Activated CD4-positive, alpha-beta T cell treated with anti-CD3 and anti-CD28 coated beads for 36 hours (primary cell): ENCODE measurements at regions not wholly inside any gene's neighbourhood (a gene's known extent, or its start where the extent isn't known, plus 50 kb on each side); places are given as distances from the start of the nearest gene placed in this dataset.

ENCODE experiments used
- ATAC-seq: fragments of 200-7000 bp; cut with Tn5 transposase; one replicate; pipeline ENCODE4 v1.10.0; 2021; ENCODE audit warnings: mild to moderate bottlenecking, moderate library complexity
- CTCF ChIA-PET: fragments of 350-600 bp; sonication (Branson Sonifier 250); formaldehyde crosslinking; loops from one replicate; lab custom pipeline; 2021; ENCODE audit warnings: antibody characterized with exemption; lab: Charles Lee
- POLR2A ChIA-PET: fragments of 350-600 bp; sonication (Branson Sonifier 250); formaldehyde crosslinking; loops from one replicate; lab custom pipeline; 2021; ENCODE audit warnings: antibody characterized with exemption, inconsistent platforms; lab: Charles Lee
- DNase-seq: peaks from one replicate; pipeline ENCODE4 v3.0.0-alpha.2; 2020
- H3K27ac Mint-ChIP-seq: one replicate; pipeline ENCODE4 v1.8.0; 2021; ENCODE audit warnings: mixed read lengths
- H3K27me3 Mint-ChIP-seq: one replicate; pipeline ENCODE4 v1.8.0; 2021; ENCODE audit warnings: mixed read lengths
- H3K36me3 Mint-ChIP-seq: one replicate; pipeline ENCODE4 v1.8.0; 2021; ENCODE audit warnings: low read depth, mixed read lengths
- H3K4me1 Mint-ChIP-seq: one replicate; pipeline ENCODE4 v1.8.0; 2021; ENCODE audit warnings: mixed read lengths
- H3K4me3 Mint-ChIP-seq: one replicate; pipeline ENCODE4 v1.8.0; 2021; ENCODE audit warnings: mild to moderate bottlenecking, moderate library complexity, mixed read lengths
- H3K9me3 Mint-ChIP-seq: one replicate; pipeline ENCODE4 v1.8.0; 2021; ENCODE audit warnings: low read depth, mixed read lengths
- intact Hi-C, 2 experiments: fragments of 100-400 bp; cut with DNase I in 1 of 2; cut with micrococcal nuclease in 1 of 2; formaldehyde crosslinking; loops; one replicate each; pipeline versions ENCODE4 v1.14.2 to v1.15.1; 2022 to 2024; cut with DNase I, micrococcal nuclease

- ATAC-seq (no peak), DNase-seq (no peak)
- no peaks in the 10 kb centered on the region for H3K36me3 Mint-ChIP-seq
- POLR2A ChIA-PET = no interaction called here
- no peaks in the 10 kb centered on the region for H3K4me1 Mint-ChIP-seq
- H3K27me3 Mint-ChIP-seq = peaks cover 2% of the 10 kb centered on the region
- peaks cover 3% of the 10 kb centered on the region for H3K9me3 Mint-ChIP-seq
- CTCF ChIA-PET = no interaction called here
- no peak overlapping the region for H3K27ac Mint-ChIP-seq
- no peak overlapping the region for H3K4me3 Mint-ChIP-seq
- intact Hi-C loops = no loop called here
Observed at GRCh38 chr4:11042760-11043159, 358.2 kb upstream of the CLNK start.

DNA sequence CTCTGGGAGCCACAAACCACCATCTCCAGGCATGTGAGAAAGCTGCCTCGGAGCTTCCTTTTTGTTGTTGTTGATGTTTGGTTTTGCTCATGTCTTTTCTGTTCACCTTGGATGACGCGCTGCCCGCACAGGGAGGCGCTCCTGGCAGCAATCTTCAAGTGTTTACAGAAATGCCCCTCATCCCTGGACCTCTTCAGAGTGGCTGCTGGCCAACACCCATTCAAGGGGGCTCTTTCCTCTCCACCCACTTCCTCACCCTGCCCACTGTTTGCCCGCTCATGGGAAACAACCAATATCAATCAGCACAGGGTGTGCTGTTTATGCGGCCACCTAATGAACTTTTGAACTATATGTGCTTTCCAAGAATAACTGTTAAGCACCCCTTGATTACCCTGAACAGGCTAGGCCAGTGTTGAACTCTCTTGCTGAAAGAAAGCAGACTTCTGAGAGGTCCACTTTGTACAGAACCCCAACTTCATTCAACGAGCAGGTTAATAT, 355.1 kb upstream of the CLNK start:
- CTCF ChIA-PET = no interaction called here
- no peaks in the 10 kb centered on the region for H3K36me3 Mint-ChIP-seq

GRCh38 chr4:11038926-11039325, 354.4 kb upstream of the CLNK start:
- intact Hi-C loops = no loop called here
- ATAC-seq (no peak), DNase-seq (no peak)
- ChIA-PET POLR2A (no interaction called here), CTCF (interaction anchor here (0.8 kb wide), 1 partner anchor 32 kb away, joined by 3 read pairs; no protein-coding TSS in a partner anchor)
- no peaks in the 10 kb centered on the region for H3K27me3 Mint-ChIP-seq
- H3K36me3 Mint-ChIP-seq = no peaks in the 10 kb centered on the region
- H3K4me3 Mint-ChIP-seq = no peak overlapping the region
- no peaks in the 10 kb centered on the region for H3K4me1 Mint-ChIP-seq
- H3K9me3 Mint-ChIP-seq = no peaks in the 10 kb centered on the region
- no peak overlapping the region for H3K27ac Mint-ChIP-seq

More for the DNA sequence above, 355.1 kb upstream of the CLNK start:
- DNase-seq (no peak), ATAC-seq (no peak)
- H3K9me3 Mint-ChIP-seq = no peaks in the 10 kb centered on the region
- intact Hi-C loops = no loop called here
- H3K27me3 Mint-ChIP-seq = no peaks in the 10 kb centered on the region
- no peak overlapping the region for H3K27ac Mint-ChIP-seq
- POLR2A ChIA-PET = no interaction called here
- no peak overlapping the region for H3K4me3 Mint-ChIP-seq
- no peaks in the 10 kb centered on the region for H3K4me1 Mint-ChIP-seq

- no peak overlapping the region for H3K27ac Mint-ChIP-seq
- CTCF ChIA-PET = no interaction called here
- ATAC-seq = no peak
- POLR2A ChIA-PET = no interaction called here
- intact Hi-C loops = no loop called here
- H3K27me3 Mint-ChIP-seq = no peaks in the 10 kb centered on the region
- no peaks in the 10 kb centered on the region for H3K9me3 Mint-ChIP-seq
- H3K36me3 Mint-ChIP-seq = no peaks in the 10 kb centered on the region
- DNase-seq = no peak
- no peak overlapping the region for H3K4me3 Mint-ChIP-seq
- H3K4me1 Mint-ChIP-seq = no peaks in the 10 kb centered on the region
Observed at GRCh38 chr4:11037637-11038036, 353.1 kb upstream of the CLNK start.

DNA sequence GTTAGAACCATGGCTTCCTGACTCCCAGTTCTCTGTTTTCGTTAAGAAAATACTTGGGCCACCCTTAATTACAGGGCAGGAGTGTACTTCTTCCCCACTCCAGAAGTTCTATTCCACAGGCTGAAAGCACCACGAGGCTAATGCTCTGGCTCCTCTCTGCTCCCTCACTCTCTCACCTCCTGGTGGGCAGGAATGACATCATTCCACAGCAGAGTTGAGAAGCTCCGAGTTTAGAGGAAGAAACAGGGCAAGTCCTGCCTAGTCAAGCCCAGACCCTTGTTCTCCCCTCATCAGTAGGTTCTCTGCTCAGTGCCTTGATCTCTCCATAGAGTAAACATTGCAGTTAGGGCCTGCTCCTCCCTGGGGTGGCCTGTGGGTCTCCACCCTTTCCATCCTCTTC, 343.8 kb upstream of the CLNK start:
- DNase-seq = no peak
- CTCF ChIA-PET = no interaction called here
- intact Hi-C loops = no loop called here
- no peak overlapping the region for H3K4me3 Mint-ChIP-seq
- POLR2A ChIA-PET = no interaction called here
- no peaks in the 10 kb centered on the region for H3K36me3 Mint-ChIP-seq
- H3K27ac Mint-ChIP-seq = no peak overlapping the region
- no peaks in the 10 kb centered on the region for H3K27me3 Mint-ChIP-seq
- H3K4me1 Mint-ChIP-seq = no peaks in the 10 kb centered on the region
- no peak for ATAC-seq
- peaks cover 3% of the 10 kb centered on the region for H3K9me3 Mint-ChIP-seq

DNA sequence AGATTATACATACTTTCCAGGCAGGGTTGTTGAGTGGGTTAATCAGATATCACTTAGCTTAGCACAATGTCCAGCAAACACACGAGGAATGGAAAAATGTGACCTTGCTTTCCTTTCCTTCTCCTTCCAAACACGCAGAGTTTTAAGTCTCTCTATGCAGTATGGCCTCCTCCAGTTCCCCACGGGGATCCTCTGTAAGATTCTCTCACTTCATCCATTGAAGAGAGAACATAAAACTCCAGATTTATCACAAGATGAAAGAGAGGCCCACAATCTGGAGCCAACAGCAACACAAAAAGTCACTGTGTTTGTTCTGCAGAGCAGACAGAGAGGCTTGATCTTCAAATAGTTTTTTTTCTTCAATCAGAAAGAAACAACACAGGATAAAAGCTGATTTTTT, 336.8 kb upstream of the CLNK start:
- POLR2A ChIA-PET = no interaction called here

GRCh38 chr4:11019451-11020240, 335.1 kb upstream of the CLNK start:
- Mint-ChIP-seq H3K9me3 (no peaks in the 10 kb centered on the region), H3K27ac (no peak overlapping the region), H3K36me3 (no peaks in the 10 kb centered on the region), H3K4me3 (no peak overlapping the region), H3K27me3 (no peaks in the 10 kb centered on the region), H3K4me1 (no peaks in the 10 kb centered on the region)
- DNase-seq = no peak
- ATAC-seq = no peak
- ChIA-PET POLR2A (no interaction called here), CTCF (no interaction called here)
- intact Hi-C loops = no loop called here

More for the DNA sequence above, 336.8 kb upstream of the CLNK start:
- DNase-seq (no peak), ATAC-seq (no peak)
- H3K36me3 Mint-ChIP-seq = no peaks in the 10 kb centered on the region
- H3K4me3 Mint-ChIP-seq = no peak overlapping the region
- H3K4me1 Mint-ChIP-seq = no peaks in the 10 kb centered on the region
- intact Hi-C loops = no loop called here
- no peaks in the 10 kb centered on the region for H3K27me3 Mint-ChIP-seq
- H3K27ac Mint-ChIP-seq = no peak overlapping the region
- CTCF ChIA-PET = interaction anchor here (0.6 kb wide), 1 partner anchor 10 kb away, joined by 3 read pairs; no protein-coding TSS in a partner anchor
- no peaks in the 10 kb centered on the region for H3K9me3 Mint-ChIP-seq

DNA sequence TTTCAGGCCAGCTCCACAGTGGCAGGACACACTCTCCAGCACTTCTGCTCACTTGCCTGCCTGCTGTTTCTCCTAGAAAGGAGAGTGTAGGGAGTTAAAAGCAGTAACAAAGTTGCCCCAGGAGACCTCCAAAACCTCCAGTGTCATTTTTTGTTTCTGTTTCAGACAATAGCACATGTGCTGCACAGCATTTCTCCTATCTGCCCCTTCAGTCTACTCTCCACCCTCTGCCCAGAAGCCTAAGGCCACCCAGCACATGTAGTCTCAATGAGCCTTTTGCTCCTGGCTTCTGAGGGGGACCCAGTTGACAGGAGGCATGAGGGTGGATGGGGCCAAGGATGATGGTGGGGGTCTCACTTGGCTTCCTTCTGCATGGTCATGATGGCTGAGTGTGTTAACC, 329.6 kb upstream of the CLNK start:
- H3K4me1 Mint-ChIP-seq = no peaks in the 10 kb centered on the region
- H3K36me3 Mint-ChIP-seq = no peaks in the 10 kb centered on the region
- ChIA-PET CTCF (no interaction called here), POLR2A (no interaction called here)
- no peaks in the 10 kb centered on the region for H3K9me3 Mint-ChIP-seq
- no peak overlapping the region for H3K4me3 Mint-ChIP-seq
- H3K27ac Mint-ChIP-seq = no peak overlapping the region
- ATAC-seq (no peak), DNase-seq (no peak)
- intact Hi-C loops = no loop called here
- peaks cover 2% of the 10 kb centered on the region for H3K27me3 Mint-ChIP-seq

DNA sequence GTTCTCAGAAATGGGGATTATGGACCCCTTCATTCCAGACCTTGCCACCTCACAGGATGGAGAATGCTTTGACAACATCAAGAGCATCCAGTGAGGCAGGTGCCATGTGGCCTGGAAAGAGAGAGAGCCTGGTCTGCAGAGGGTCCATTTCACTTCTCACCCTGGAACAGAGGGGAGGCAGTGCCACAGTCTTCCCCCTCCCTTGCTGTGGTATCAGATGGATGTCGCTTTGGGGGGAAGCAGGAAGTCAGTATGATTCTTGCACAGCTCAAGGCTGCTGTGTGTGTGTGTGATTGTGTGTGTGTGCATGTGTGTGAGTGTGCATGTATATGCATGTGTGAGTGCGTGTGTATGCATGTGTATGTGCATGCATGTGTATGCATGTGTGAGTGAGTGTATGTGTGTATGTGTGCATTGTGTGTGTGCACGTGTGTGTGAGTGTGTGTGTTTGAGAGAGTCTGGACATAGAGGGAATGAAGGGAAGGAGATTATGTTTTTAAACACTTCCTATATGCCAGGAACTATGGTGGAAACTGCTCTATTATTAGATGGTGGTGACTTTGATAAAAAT, 328.6 kb upstream of the CLNK start:
- intact Hi-C loops = no loop called here
- Mint-ChIP-seq H3K27me3 (peaks cover 2% of the 10 kb centered on the region), H3K27ac (no peak overlapping the region), H3K9me3 (no peaks in the 10 kb centered on the region), H3K4me1 (no peaks in the 10 kb centered on the region), H3K4me3 (no peak overlapping the region), H3K36me3 (no peaks in the 10 kb centered on the region)
- ATAC-seq (no peak), DNase-seq (no peak)
- ChIA-PET POLR2A (no interaction called here), CTCF (interaction anchor here (0.7 kb wide), 1 partner anchor 75 kb away, joined by 4 read pairs; no protein-coding TSS in a partner anchor)

DNA sequence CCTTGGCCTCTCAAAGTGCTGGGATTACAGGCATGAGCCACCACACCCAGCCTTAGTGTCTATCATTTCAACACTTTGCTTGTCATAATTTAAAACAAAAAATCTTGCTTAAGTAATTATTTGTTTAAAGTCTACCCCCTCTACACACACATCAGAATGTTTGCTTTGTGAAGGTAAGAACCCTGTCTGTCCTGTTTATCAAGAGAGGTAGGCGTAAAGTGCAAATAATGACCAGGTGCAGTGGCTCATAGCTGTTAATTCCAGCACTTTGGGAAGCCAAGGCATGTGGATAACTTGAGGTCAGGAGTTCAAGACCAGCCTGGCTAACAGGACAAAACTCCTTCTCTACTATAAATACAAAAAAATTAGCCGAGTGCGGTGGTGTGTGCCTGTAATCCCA, 326.7 kb upstream of the CLNK start:
- H3K27ac Mint-ChIP-seq = no peak overlapping the region

GRCh38 chr4:11010624-11011023, 326.1 kb upstream of the CLNK start:
- no peaks in the 10 kb centered on the region for H3K36me3 Mint-ChIP-seq
- H3K9me3 Mint-ChIP-seq = no peaks in the 10 kb centered on the region
- intact Hi-C loops = no loop called here
- H3K4me3 Mint-ChIP-seq = no peak overlapping the region
- ChIA-PET POLR2A (no interaction called here), CTCF (no interaction called here)
- DNase-seq (no peak), ATAC-seq (no peak)
- peaks cover 5% of the 10 kb centered on the region for H3K4me1 Mint-ChIP-seq
- H3K27ac Mint-ChIP-seq = no peak overlapping the region
- peaks cover 2% of the 10 kb centered on the region for H3K27me3 Mint-ChIP-seq

More for the DNA sequence above, 326.7 kb upstream of the CLNK start:
- intact Hi-C loops = no loop called here
- ChIA-PET CTCF (no interaction called here), POLR2A (no interaction called here)
- Mint-ChIP-seq H3K27me3 (peaks cover 2% of the 10 kb centered on the region), H3K4me1 (peaks cover 5% of the 10 kb centered on the region), H3K4me3 (no peak overlapping the region), H3K36me3 (no peaks in the 10 kb centered on the region), H3K9me3 (no peaks in the 10 kb centered on the region)
- DNase-seq = no peak
- no peak for ATAC-seq

- Mint-ChIP-seq H3K4me1 (peaks cover 10% of the 10 kb centered on the region), H3K27me3 (peaks cover 2% of the 10 kb centered on the region), H3K27ac (no peak overlapping the region), H3K36me3 (no peaks in the 10 kb centered on the region), H3K9me3 (no peaks in the 10 kb centered on the region), H3K4me3 (no peak overlapping the region)
- ATAC-seq = no peak
- intact Hi-C loops = no loop called here
- no peak for DNase-seq
- ChIA-PET POLR2A (no interaction called here), CTCF (no interaction called here)
Observed at GRCh38 chr4:11009281-11009680, 324.7 kb upstream of the CLNK start.
